ENCODE measurements at regions not wholly inside any gene's neighbourhood (a gene's known extent, or its start where the extent isn't known, plus 50 kb on each side); places are given as distances from the start of the nearest gene placed in this dataset.

DNA sequence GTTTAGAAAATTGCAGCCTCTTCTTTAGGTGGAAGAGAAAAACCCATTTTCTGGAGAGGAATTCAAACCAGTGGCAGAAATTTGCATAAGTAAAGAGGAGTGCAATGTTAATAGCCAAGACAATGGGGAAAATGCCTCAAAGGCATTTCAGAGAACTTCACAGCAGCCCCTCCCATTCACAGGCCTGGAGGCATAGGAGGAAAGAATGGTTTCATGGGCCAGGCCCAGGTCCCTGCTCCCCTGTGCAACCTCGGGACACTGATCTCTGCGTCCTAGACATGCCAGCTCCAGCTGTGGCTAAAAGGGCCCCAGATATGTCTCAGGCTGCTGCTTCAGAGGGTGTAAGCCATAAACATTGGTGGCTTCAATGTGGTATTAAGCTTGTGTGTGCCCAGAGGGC, 161.8 kb upstream of the CENPE start:
- 68 to 84% methylated on average over 2 of the region's 2 CpGs for WGBS, 2 donors
- intact Hi-C loops (cut with DNase I): no loop called here
- no peaks in the 10 kb centered on the region for H3K27me3 ChIP-seq
- H3K36me3 ChIP-seq (replicated peaks in 1 of 2; ENCODE audit: insufficient read depth in 1 of 2, low read depth in 2 of 2): no peaks in the 10 kb centered on the region
- H3K9me3 ChIP-seq: peaks cover 0 to 18% (median 0%) of the 10 kb centered on the region in 3 donors
- TF ChIP-seq, protein P1, sequence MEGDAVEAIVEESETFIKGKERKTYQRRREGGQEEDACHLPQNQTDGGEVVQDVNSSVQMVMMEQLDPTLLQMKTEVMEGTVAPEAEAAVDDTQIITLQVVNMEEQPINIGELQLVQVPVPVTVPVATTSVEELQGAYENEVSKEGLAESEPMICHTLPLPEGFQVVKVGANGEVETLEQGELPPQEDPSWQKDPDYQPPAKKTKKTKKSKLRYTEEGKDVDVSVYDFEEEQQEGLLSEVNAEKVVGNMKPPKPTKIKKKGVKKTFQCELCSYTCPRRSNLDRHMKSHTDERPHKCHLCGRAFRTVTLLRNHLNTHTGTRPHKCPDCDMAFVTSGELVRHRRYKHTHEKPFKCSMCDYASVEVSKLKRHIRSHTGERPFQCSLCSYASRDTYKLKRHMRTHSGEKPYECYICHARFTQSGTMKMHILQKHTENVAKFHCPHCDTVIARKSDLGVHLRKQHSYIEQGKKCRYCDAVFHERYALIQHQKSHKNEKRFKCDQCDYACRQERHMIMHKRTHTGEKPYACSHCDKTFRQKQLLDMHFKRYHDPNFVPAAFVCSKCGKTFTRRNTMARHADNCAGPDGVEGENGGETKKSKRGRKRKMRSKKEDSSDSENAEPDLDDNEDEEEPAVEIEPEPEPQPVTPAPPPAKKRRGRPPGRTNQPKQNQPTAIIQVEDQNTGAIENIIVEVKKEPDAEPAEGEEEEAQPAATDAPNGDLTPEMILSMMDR (IDR thresholded peaks at IDR 0.05): no peak
- no peak for TF ChIP-seq POLR2A (IDR thresholded peaks at IDR 0.05)
- no peak for ATAC-seq
- H3K27ac ChIP-seq: no peak overlapping the region
- no peak overlapping the region for H3K4me3 ChIP-seq
- DNase-seq: no peak
- H3K4me1 ChIP-seq: no peaks in the 10 kb centered on the region

DNA sequence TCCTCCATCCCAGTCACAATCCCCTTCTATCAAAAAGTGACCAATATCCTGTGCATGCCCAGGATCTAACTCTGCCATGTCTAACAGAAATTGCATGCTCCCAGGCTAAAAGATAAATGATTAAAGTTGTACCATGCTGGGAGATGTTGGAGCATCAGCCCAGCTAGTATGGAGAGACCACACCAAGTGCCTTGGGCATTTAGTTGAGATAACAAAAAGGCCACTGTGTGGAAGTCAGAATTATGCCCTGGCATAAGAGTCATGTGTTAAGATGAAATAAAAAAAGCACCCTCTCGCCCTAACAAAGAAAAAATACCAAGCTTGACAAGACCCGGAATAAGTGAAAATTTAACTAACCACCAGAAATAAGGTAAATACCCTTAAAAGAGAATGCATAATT, 155.9 kb upstream of the CENPE start:
- no peaks in the 10 kb centered on the region for H3K4me1 ChIP-seq
- DNase-seq: no peak
- H3K4me3 ChIP-seq: no peak overlapping the region
- TF ChIP-seq POLR2A (IDR thresholded peaks at IDR 0.05): no peak
- H3K9me3 ChIP-seq: peaks cover 0 to 3% (median 0%) of the 10 kb centered on the region in 3 donors
- no peak overlapping the region for H3K27ac ChIP-seq
- ATAC-seq: no peak
- intact Hi-C loops (cut with DNase I): no loop called here
- 64 to 79% methylated on average over 2 of the region's 2 CpGs for WGBS, 2 donors
- H3K36me3 ChIP-seq (replicated peaks in 1 of 2; ENCODE audit: insufficient read depth in 1 of 2, low read depth in 2 of 2): no peaks in the 10 kb centered on the region
- H3K27me3 ChIP-seq: no peaks in the 10 kb centered on the region

DNA sequence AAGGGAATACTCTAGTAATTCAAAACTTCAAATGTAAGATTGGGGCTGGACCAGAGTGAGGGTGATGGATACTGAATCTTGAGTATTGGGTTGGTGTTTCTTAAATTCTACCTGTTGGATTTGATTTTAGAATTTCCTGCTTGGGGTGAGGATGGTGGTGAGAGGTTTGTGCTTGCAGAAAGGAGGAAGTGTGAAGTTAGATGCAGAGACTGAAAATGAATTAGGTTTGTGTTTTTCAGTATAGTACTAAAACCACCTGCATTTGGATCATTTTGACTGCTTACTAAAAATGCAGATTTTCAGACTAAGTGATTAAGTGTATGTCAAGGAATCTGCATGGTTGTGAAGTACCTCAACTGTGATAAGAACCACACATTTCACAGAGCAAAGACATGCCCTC, 131.5 kb upstream of the CENPE start:
- Histone ChIP-seq H3K27me3 (no peaks in the 10 kb centered on the region), H3K4me1 (no peaks in the 10 kb centered on the region), H3K36me3 (replicated peaks in 1 of 2; ENCODE audit: insufficient read depth in 1 of 2, low read depth in 2 of 2) (no peaks in the 10 kb centered on the region), H3K27ac (no peak overlapping the region), H3K9me3 (no peaks in the 10 kb centered on the region), H3K4me3 (no peak overlapping the region)
- intact Hi-C loops (cut with DNase I): no loop called here
- ATAC-seq (no peak), DNase-seq (no peak)
- no peak for TF ChIP-seq POLR2A (IDR thresholded peaks at IDR 0.05)
- TF ChIP-seq, protein P1 (IDR thresholded peaks at IDR 0.05): no peak

DNA sequence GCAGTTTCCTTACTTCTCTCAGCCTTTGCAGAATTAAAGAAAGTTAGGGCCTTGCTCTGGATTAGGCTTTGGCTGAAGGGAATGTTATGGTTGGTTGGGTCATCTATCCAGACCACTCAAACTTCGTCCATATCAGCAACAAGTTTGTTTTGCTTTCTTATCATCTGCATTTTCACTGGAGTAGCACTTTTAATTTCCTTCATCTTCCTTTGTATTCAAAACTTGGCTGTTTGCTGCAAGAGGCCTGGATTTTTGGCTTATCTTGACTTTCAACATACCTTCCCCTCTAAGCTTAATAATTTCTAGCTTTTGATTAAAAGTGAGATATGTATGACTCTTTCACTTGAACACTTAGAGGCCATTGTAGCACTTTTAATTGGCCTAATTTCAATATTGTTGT, 126.7 kb upstream of the CENPE start:
- DNase-seq (no peak), ATAC-seq (no peak)
- TF ChIP-seq POLR2A (IDR thresholded peaks at IDR 0.05): no peak
- TF ChIP-seq, protein P1 (IDR thresholded peaks at IDR 0.05): no peak
- Histone ChIP-seq H3K27me3 (no peaks in the 10 kb centered on the region), H3K27ac (no peak overlapping the region), H3K36me3 (replicated peaks in 1 of 2; ENCODE audit: insufficient read depth in 1 of 2, low read depth in 2 of 2) (no peaks in the 10 kb centered on the region), H3K9me3 (no peaks in the 10 kb centered on the region), H3K4me1 (no peaks in the 10 kb centered on the region), H3K4me3 (no peak overlapping the region)
- intact Hi-C loops (cut with DNase I): no loop called here
- WGBS, 2 donors: 4 to 19% methylated on average over 1 of the region's 1 CpG

DNA sequence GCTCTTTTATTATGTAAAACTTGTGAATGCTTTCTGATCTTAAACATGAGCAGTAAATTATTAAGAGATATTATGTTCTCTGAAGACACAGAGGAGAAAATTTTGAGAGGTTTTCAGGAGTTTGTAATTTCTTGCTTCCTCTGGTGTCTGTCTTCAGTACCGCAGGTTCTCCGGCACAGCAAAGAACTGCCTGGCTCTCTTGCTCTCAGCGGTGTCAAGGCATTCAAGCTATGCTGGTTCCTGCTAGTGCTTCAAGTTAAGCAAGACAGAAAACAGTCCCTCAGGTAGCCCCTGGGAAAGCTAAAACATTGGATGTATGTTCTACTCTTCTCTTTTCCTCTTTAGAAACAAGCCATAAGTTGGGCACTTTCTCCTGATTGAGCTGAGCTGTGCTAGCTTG, 120.2 kb upstream of the CENPE start:
- ATAC-seq (no peak), DNase-seq (no peak)
- peaks cover 0 to 5% (median 0%) of the 10 kb centered on the region in 3 donors for H3K9me3 ChIP-seq
- H3K27ac ChIP-seq: no peak overlapping the region
- H3K4me1 ChIP-seq: no peaks in the 10 kb centered on the region
- H3K36me3 ChIP-seq (replicated peaks in 1 of 2; ENCODE audit: insufficient read depth in 1 of 2, low read depth in 2 of 2): no peaks in the 10 kb centered on the region
- TF ChIP-seq, protein P1 (IDR thresholded peaks at IDR 0.05): no peak
- no peak for TF ChIP-seq POLR2A (IDR thresholded peaks at IDR 0.05)
- WGBS, 2 donors: 76 to 87% methylated on average over 3 of the region's 3 CpGs
- H3K27me3 ChIP-seq: no peaks in the 10 kb centered on the region
- H3K4me3 ChIP-seq: no peak overlapping the region
- intact Hi-C loops (cut with DNase I): no loop called here
